SK-N-SH (cell line): ENCODE measurements at regions not wholly inside any gene's neighbourhood (a gene's known extent, or its start where the extent isn't known, plus 50 kb on each side); places are given as distances from the start of the nearest gene placed in this dataset.

Experiments
- CTCF ChIA-PET: fragments of 300-600, 350-600 bp; formaldehyde crosslinking; extraction: SDS; loops from one replicate; lab custom pipeline; 2021; lab: Yijun Ruan, JAX
- POLR2A ChIA-PET: fragments of 350-600 bp; sonication (Branson Sonifier 250); formaldehyde crosslinking; extraction: SDS; loops from one replicate; lab custom pipeline; 2020; ENCODE audit warnings: antibody characterized with exemption, inconsistent platforms; lab: Yijun Ruan, JAX
- DNase-seq: peaks from one replicate; pipeline ENCODE4 v3.0.0; 2012
- H2AFZ ChIP-seq: fragments of 200-600 bp; sonication (generic); 2 replicates; pipeline ENCODE4 v1.8.1; 2016; ENCODE audit warnings: antibody characterized with exemption, mild to moderate bottlenecking, low read depth
- H3F3A ChIP-seq: fragments of 200-600 bp; sonication (generic); replicated peaks from 2 replicates; pipeline ENCODE3; 2016; ENCODE audit warnings: antibody characterized with exemption, mild to moderate bottlenecking; ENCODE audit not compliant: insufficient read depth
- H3K27ac ChIP-seq, 2 experiments: fragments of 200-500 bp in 1 of 2; fragments of 200-600 bp in 1 of 2; sonication (Bioruptor generic) in 1 of 2; sonication (generic), shearing (Covaris generic) in 1 of 2; 2 replicates each; pipeline versions ENCODE4 v1.5.1 to v1.6.1; 2014 to 2016; ENCODE audit warnings: low read depth in 2 of 2, inconsistent platforms in 1 of 2, low read length in 1 of 2, mild to moderate bottlenecking in 1 of 2, mixed read lengths in 1 of 2
- H3K27me3 ChIP-seq: fragments of 200-600 bp; sonication (generic), shearing (Covaris generic); 2 replicates; pipeline ENCODE4 v1.6.1; 2016; ENCODE audit warnings: mixed run types; ENCODE audit not compliant: insufficient read depth
- H3K36me3 ChIP-seq, 2 experiments: fragments of 200-500 bp in 1 of 2; fragments of 200-600 bp in 1 of 2; sonication (Bioruptor generic) in 1 of 2; sonication (generic) in 1 of 2; replicated peaks in 1 of 2; 2 replicates each; pipeline versions ENCODE3 to v1.5.1; 2014 to 2016; ENCODE audit warnings: low read length in 1 of 2, mild to moderate bottlenecking in 1 of 2; ENCODE audit not compliant: insufficient read depth in 2 of 2, control insufficient read depth in 1 of 2
- H3K4me1 ChIP-seq, 2 experiments: fragments of 200-500 bp in 1 of 2; fragments of 200-600 bp in 1 of 2; sonication (Bioruptor generic) in 1 of 2; sonication (generic), shearing (Covaris generic) in 1 of 2; 2 replicates each; pipeline versions ENCODE4 v1.5.1 to v1.6.1; 2014 to 2016; ENCODE audit warnings: low read depth in 1 of 2, low read length in 1 of 2, mixed run types in 1 of 2; ENCODE audit not compliant: insufficient read depth in 2 of 2, control insufficient read depth in 1 of 2
- H3K4me2 ChIP-seq: fragments of 200-600 bp; sonication (generic), shearing (Covaris generic); 2 replicates; pipeline ENCODE4 v1.6.1; 2017; ENCODE audit warnings: mixed run types
- H3K4me3 ChIP-seq, 2 experiments: fragments of 200-500 bp in 1 of 2; fragments of 200-600 bp in 1 of 2; sonication (Bioruptor generic) in 1 of 2; sonication (generic), shearing (Covaris generic) in 1 of 2; 2 replicates each; pipeline versions ENCODE4 v1.5.1 to v1.8.1; 2014 to 2016; ENCODE audit warnings: low read depth in 2 of 2, inconsistent platforms in 1 of 2, low read length in 1 of 2, mild to moderate bottlenecking in 1 of 2, mixed read lengths in 1 of 2, moderate library complexity in 1 of 2
- H3K79me2 ChIP-seq: fragments of 200-600 bp; sonication (generic); 2 replicates; pipeline ENCODE4 v1.8.1; 2017; ENCODE audit warnings: mild to moderate bottlenecking; ENCODE audit not compliant: insufficient read depth
- H3K9ac ChIP-seq: fragments of 200-600 bp; sonication (generic); 2 replicates; pipeline ENCODE4 v1.6.1; 2017; ENCODE audit warnings: mixed run types
- H3K9me2 ChIP-seq: fragments of 200-600 bp; sonication (generic); 2 replicates; pipeline ENCODE4 v1.6.1; 2017; ENCODE audit warnings: mixed run types
- H3K9me3 ChIP-seq: fragments of 200-600 bp; sonication (generic); 2 replicates; pipeline ENCODE4 v1.6.1; 2017; ENCODE audit warnings: mixed run types, mild to moderate bottlenecking, moderate library complexity
- H4K20me1 ChIP-seq: fragments of 200-600 bp; sonication (generic); 2 replicates; pipeline ENCODE4 v1.6.1; 2017; ENCODE audit warnings: mild to moderate bottlenecking, mixed run types; ENCODE audit not compliant: insufficient read depth
- CHD2 ChIP-seq: fragments of 150-350 bp; IDR thresholded peaks from 2 replicates; pipeline ENCODE4 v1.6.1; 2018; ENCODE audit warnings: low read length; ENCODE audit not compliant: partially characterized antibody
- CTCF ChIP-seq: fragments of 200-600 bp; sonication (generic); IDR thresholded peaks from 2 replicates; pipeline ENCODE4 v1.6.1; 2017; ENCODE audit warnings: antibody characterized with exemption, mild to moderate bottlenecking, moderate library complexity
- ELF1 ChIP-seq: IDR thresholded peaks from 2 replicates; pipeline ENCODE4 v1.4.0; 2012
- FOXM1 ChIP-seq: IDR thresholded peaks from 2 replicates; pipeline ENCODE4 v1.4.0; 2012; ENCODE audit warnings: low read depth, mild to moderate bottlenecking
- GATA2 ChIP-seq: sonication (generic); formaldehyde crosslinking; IDR thresholded peaks from 2 replicates; pipeline ENCODE4 v1.5.0; 2020; ENCODE audit warnings: mild to moderate bottlenecking, missing genetic modification reagents
- IRF3 ChIP-seq: fragments of 150-350 bp; IDR thresholded peaks from 2 replicates; pipeline ENCODE4 v1.6.1; 2016; ENCODE audit warnings: mild to moderate bottlenecking, low read depth, low read length
- MAX ChIP-seq: IDR thresholded peaks from 2 replicates; pipeline ENCODE4 v1.4.0; 2012; ENCODE audit warnings: low read depth
- MXI1 ChIP-seq: IDR thresholded peaks from 2 replicates; pipeline ENCODE4 v1.6.1; 2012; ENCODE audit warnings: mild to moderate bottlenecking, low read depth, low read length, improper control_type of control experiment
- NFIC ChIP-seq: IDR thresholded peaks from 2 replicates; pipeline ENCODE4 v1.4.0; 2012; ENCODE audit warnings: borderline replicate concordance
- NRF1 ChIP-seq: IDR thresholded peaks from 2 replicates; pipeline ENCODE4 v1.6.1; 2012; ENCODE audit warnings: low read depth, mild to moderate bottlenecking, low read length
- PBX3 ChIP-seq: IDR thresholded peaks from 2 replicates; pipeline ENCODE4; 2012
- RCOR1 ChIP-seq: fragments of 150-350 bp; IDR thresholded peaks from 2 replicates; pipeline ENCODE4 v1.6.1; 2017; ENCODE audit warnings: antibody characterized with exemption, low read length
- RXRA ChIP-seq: IDR thresholded peaks from 2 replicates; pipeline ENCODE4 v1.4.0; 2012; ENCODE audit warnings: low read depth, mild to moderate bottlenecking, borderline replicate concordance
- SIN3A ChIP-seq: IDR thresholded peaks from 2 replicates; pipeline ENCODE4 v1.6.1; 2012; ENCODE audit warnings: low read depth, mild to moderate bottlenecking, low read length, moderate library complexity, borderline replicate concordance
- SMC3 ChIP-seq: IDR thresholded peaks from 2 replicates; pipeline ENCODE4 v1.6.1; 2012; ENCODE audit warnings: low read depth, low read length, improper control_type of control experiment
- TAF1 ChIP-seq: IDR thresholded peaks from 2 replicates; pipeline ENCODE4 v1.6.1; 2012; ENCODE audit warnings: low read depth, mild to moderate bottlenecking, low read length, moderate library complexity, borderline replicate concordance
- TEAD4 ChIP-seq: IDR thresholded peaks from 2 replicates; pipeline ENCODE4 v1.4.0; 2012; ENCODE audit warnings: mild to moderate bottlenecking, borderline replicate concordance; ENCODE audit not compliant: insufficient read depth
- USF1 ChIP-seq: IDR thresholded peaks from 2 replicates; pipeline ENCODE4 v1.4.0; 2012; ENCODE audit warnings: low read depth, borderline replicate concordance
- whole genome bisulfite sequencing: methylation state at CpG from one replicate; pipeline ENCODE4 v1.1.6; 2017; ENCODE audit warnings: low lambda C conversion rate; 5-methylcytosine and 5-hydroxymethylcytosine counted together

GRCh38 chrX:42725196-42725595 is 52.8 kb downstream of the PPP1R2C start:
- DNase-seq = no peak
- TF ChIP-seq TAF1 (no peak), USF1 (no peak), ELF1 (no peak), RXRA (no peak), PBX3 (no peak), SIN3A (no peak), MXI1 (no peak), SMC3 (no peak), TEAD4 (no peak), FOXM1 (no peak), CHD2 (no peak)
- Histone ChIP-seq H3K9ac (no peak overlapping the region), H3K79me2 (no peaks in the 10 kb centered on the region), H4K20me1 (no peaks in the 10 kb centered on the region), H3K4me1 (no peaks in the 10 kb centered on the region), H3K36me3 (no peaks in the 10 kb centered on the region), H2AFZ (no peak overlapping the region), H3K9me3 (no peaks in the 10 kb centered on the region), H3K4me3 (no peak overlapping the region), H3K27ac (no peak overlapping the region), H3K27me3 (no peaks in the 10 kb centered on the region), H3F3A (no peaks in the 10 kb centered on the region), H3K9me2 (no peaks in the 10 kb centered on the region), H3K4me2 (no peak overlapping the region)
- 6% methylated on average over 2 of the region's 2 CpGs for WGBS
- CTCF ChIA-PET = interaction anchor here (0.6 to 2.9 kb wide), 2 partner anchors 10 to 817 kb away, joined by 3 to 11 read pairs; no protein-coding TSS in a partner anchor
- POLR2A ChIA-PET = no interaction called here

GRCh38 chrX:42720209-42720608 is 57.8 kb downstream of the PPP1R2C start:
- no peak overlapping the region for H2AFZ ChIP-seq
- no peaks in the 10 kb centered on the region for H3K9me3 ChIP-seq
- H3K9ac ChIP-seq = no peak overlapping the region
- TF ChIP-seq FOXM1 (no peak), GATA2 (no peak), TEAD4 (no peak), NFIC (no peak), CHD2 (no peak), RXRA (no peak), RCOR1 (no peak), MXI1 (no peak), MAX (no peak), NRF1 (no peak), USF1 (no peak), CTCF (no peak), IRF3 (no peak)
- no peaks in the 10 kb centered on the region for H3K27me3 ChIP-seq
- no peaks in the 10 kb centered on the region for H3K36me3 ChIP-seq
- H3K4me1 ChIP-seq = no peaks in the 10 kb centered on the region
- H3K9me2 ChIP-seq = no peaks in the 10 kb centered on the region
- H3F3A ChIP-seq = no peaks in the 10 kb centered on the region
- H3K79me2 ChIP-seq = no peaks in the 10 kb centered on the region
- H3K27ac ChIP-seq = no peak overlapping the region
- ChIA-PET CTCF (no interaction called here), POLR2A (no interaction called here)
- no peaks in the 10 kb centered on the region for H4K20me1 ChIP-seq
- no peak overlapping the region for H3K4me3 ChIP-seq
- WGBS = 23% methylated on average over 4 of the region's 4 CpGs
- DNase-seq = no peak
- H3K4me2 ChIP-seq = no peak overlapping the region
